ENCODE measurements at regions not wholly inside any gene's neighbourhood (a gene's known extent, or its start where the extent isn't known, plus 50 kb on each side); places are given as distances from the start of the nearest gene placed in this dataset.

GRCh38 chr13:90403330-90404082 lies 944.0 kb upstream of the MIR17HG start:
- no peaks in the 10 kb centered on the region; a peak in 1 of 4 replicates for H3K9me3 ChIP-seq (ENCODE audit: control insufficient read depth in 1 of 2, insufficient read depth in 1 of 2, low read depth in 1 of 2, low read length in 2 of 2)
- no peaks in the 10 kb centered on the region for H3K4me1 ChIP-seq (ENCODE audit: control insufficient read depth in 1 of 2, insufficient read depth in 2 of 2, low read length in 2 of 2)
- H3K4me2 ChIP-seq (ENCODE audit: low read length) = no peak overlapping the region
- ChIA-PET POLR2A (no interaction called here), CTCF (no interaction called here), RAD21 (ENCODE audit: low non-redundant PET in 1 of 2, low total read pairs in 2 of 2, uncharacterized antibody in 2 of 2, unreplicated experiment in 2 of 2) (no interaction called here)
- TF ChIP-seq CBX3 (IDR thresholded peaks at IDR 0.05; ENCODE audit: low read depth) (no peak), EGR1 (IDR thresholded peaks at IDR 0.05; ENCODE audit: low read depth) (no peak), MAX (IDR thresholded peaks at IDR 0.05) (no peak), ZFX (IDR thresholded peaks at IDR 0.05) (no peak), FOSL1 (IDR thresholded peaks at IDR 0.05; ENCODE audit: low read depth) (no peak), POLR2A (IDR thresholded peaks at IDR 0.05; ENCODE audit: borderline replicate concordance, extremely low read depth, insufficient read depth, insufficient read length) (no peak), EZH2phosphoT487 (IDR thresholded peaks at IDR 0.05; ENCODE audit: borderline replicate concordance) (no peak), SP1 (IDR thresholded peaks at IDR 0.05; ENCODE audit: low read depth) (no peak), SIN3A (IDR thresholded peaks at IDR 0.05; ENCODE audit: low read depth) (no peak), EZH2 (IDR thresholded peaks at IDR 0.05) (no peak), CEBPB (IDR thresholded peaks at IDR 0.05; ENCODE audit: low read depth) (no peak), YY1 (IDR thresholded peaks at IDR 0.05; ENCODE audit: extremely low read depth, insufficient replicate concordance, low read depth, low read length) (no peak)
- H3K27ac ChIP-seq (ENCODE audit: low read depth, low read length) = no peak overlapping the region
- H2AFZ ChIP-seq (ENCODE audit: low read depth, low read length, poor library complexity, severe bottlenecking) = no peak overlapping the region
- H3K27me3 ChIP-seq (ENCODE audit: insufficient read depth, low read length) = no peaks in the 10 kb centered on the region
- ATAC-seq (no peak), DNase-seq (ENCODE audit: low read depth, low spot score) (no peak)
- no peaks in the 10 kb centered on the region for H3K36me3 ChIP-seq (ENCODE audit: control insufficient read depth in 1 of 2, insufficient read depth in 2 of 2, low read length in 2 of 2)
- H3K4me3 ChIP-seq (replicated peaks in 1 of 2; ENCODE audit: low read depth in 1 of 2, low read length in 2 of 2) = no peak overlapping the region
- H3K79me2 ChIP-seq (ENCODE audit: insufficient read depth, low read length) = no peaks in the 10 kb centered on the region
- H3K9me2 ChIP-seq (ENCODE audit: insufficient read depth) = no peaks in the 10 kb centered on the region
- no peaks in the 10 kb centered on the region for H4K20me1 ChIP-seq (ENCODE audit: insufficient read depth)
- no TSS peak for BruUV-seq (replicated peaks)
- intact Hi-C loops (cut with micrococcal nuclease) = no loop called here
- H3K9ac ChIP-seq (ENCODE audit: low read length) = no peak overlapping the region

GRCh38 chr13:90405301-90405700 lies 942.2 kb upstream of the MIR17HG start:
- Histone ChIP-seq H3K4me3 (replicated peaks in 1 of 2; ENCODE audit: low read depth in 1 of 2, low read length in 2 of 2) (no peak overlapping the region), H3K79me2 (ENCODE audit: insufficient read depth, low read length) (no peaks in the 10 kb centered on the region), H3K27ac (ENCODE audit: low read depth, low read length) (no peak overlapping the region), H3K4me2 (ENCODE audit: low read length) (no peak overlapping the region), H3K9me3 (ENCODE audit: control insufficient read depth in 1 of 2, insufficient read depth in 1 of 2, low read depth in 1 of 2, low read length in 2 of 2) (no peaks in the 10 kb centered on the region; a peak in 1 of 4 replicates), H3K27me3 (ENCODE audit: insufficient read depth, low read length) (no peaks in the 10 kb centered on the region), H3K9me2 (ENCODE audit: insufficient read depth) (no peaks in the 10 kb centered on the region), H3K9ac (ENCODE audit: low read length) (no peak overlapping the region), H3K36me3 (ENCODE audit: control insufficient read depth in 1 of 2, insufficient read depth in 2 of 2, low read length in 2 of 2) (no peaks in the 10 kb centered on the region), H2AFZ (ENCODE audit: low read depth, low read length, poor library complexity, severe bottlenecking) (no peak overlapping the region), H4K20me1 (ENCODE audit: insufficient read depth) (no peaks in the 10 kb centered on the region), H3K4me1 (ENCODE audit: control insufficient read depth in 1 of 2, insufficient read depth in 2 of 2, low read length in 2 of 2) (no peaks in the 10 kb centered on the region)
- DNase-seq (ENCODE audit: low read depth, low spot score) (no peak), ATAC-seq (no peak)
- ChIA-PET CTCF (no interaction called here), POLR2A (no interaction called here), RAD21 (ENCODE audit: low non-redundant PET in 1 of 2, low total read pairs in 2 of 2, uncharacterized antibody in 2 of 2, unreplicated experiment in 2 of 2) (no interaction called here)
- BruUV-seq (replicated peaks) = no TSS peak
- intact Hi-C loops (cut with micrococcal nuclease) = no loop called here
- no peak for TF ChIP-seq FOSL1 (IDR thresholded peaks at IDR 0.05; ENCODE audit: low read depth)
- no peak for TF ChIP-seq SP1 (IDR thresholded peaks at IDR 0.05; ENCODE audit: low read depth)

All from HCT116 (cell line).